ENCODE measurements at regions not wholly inside any gene's neighbourhood (a gene's known extent, or its start where the extent isn't known, plus 50 kb on each side); places are given as distances from the start of the nearest gene placed in this dataset.

GRCh38 chr2:11097854-11098387 lies 57.3 kb upstream of the SLC66A3 start:
- Histone ChIP-seq H3K27ac (ENCODE audit: low read depth, low read length) (no peak overlapping the region), H3K36me3 (ENCODE audit: insufficient read depth, low read length) (no peaks in the 10 kb centered on the region), H3K27me3 (ENCODE audit: control insufficient read depth in 1 of 2, insufficient read depth in 2 of 2, low read length in 2 of 2) (no peaks in the 10 kb centered on the region), H3K9me3 (ENCODE audit: low read length) (no peaks in the 10 kb centered on the region), H3K4me3 (ENCODE audit: low read depth in 1 of 2, low read length in 2 of 2) (no peak overlapping the region), H3K4me1 (ENCODE audit: insufficient read depth, low read length) (no peaks in the 10 kb centered on the region), H3K9ac (ENCODE audit: low read length) (no peak overlapping the region)

DNA sequence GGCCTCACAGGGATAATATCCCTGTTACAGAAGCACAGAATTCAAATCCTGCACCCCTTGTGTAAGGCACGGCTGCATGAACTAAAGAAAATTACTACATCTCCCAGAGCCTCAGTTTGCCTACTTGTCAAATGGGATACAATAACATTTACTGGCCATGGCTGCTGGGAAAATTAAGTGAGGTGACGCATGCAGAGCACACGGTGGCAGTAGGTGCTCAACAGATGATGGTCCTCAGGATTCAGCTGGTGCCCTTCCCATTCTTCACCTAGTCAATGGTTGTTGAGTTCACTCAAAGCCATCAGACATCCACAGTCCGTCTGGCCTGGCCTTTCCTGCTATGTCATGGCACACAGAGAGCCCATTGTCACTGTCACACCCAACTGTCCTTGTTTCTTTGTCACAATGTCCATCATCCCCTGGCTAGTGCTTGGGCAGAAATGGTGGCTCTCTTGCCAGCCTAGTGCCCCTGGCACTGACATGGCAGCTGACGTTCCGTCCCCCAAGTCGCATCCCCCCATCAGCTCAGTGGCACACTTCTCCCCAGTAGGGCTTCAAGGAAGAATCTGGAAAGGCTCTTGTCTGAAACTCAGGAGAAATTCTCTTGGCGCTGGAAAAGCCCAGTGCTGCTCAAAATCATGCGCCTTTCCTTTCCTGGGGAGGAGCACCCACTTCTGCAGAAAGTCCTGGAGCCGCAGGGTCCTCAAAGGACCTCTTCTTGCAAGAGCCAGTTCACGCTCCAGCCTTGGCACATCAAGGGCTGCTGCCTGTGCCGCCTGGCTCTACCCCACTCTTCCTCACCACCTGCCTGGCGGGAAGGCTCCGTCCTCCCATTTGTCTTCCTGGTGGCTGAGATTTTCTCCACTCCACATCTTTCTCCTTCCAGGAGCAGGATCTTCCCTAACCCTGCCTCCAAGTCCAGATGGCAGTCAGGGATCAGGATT lies 55.9 kb upstream of the SLC66A3 start:
- no peaks in the 10 kb centered on the region for H3K9me3 ChIP-seq (ENCODE audit: low read length)
- no peak overlapping the region for H3K4me3 ChIP-seq (ENCODE audit: low read depth in 1 of 2, low read length in 2 of 2)
- no peak overlapping the region for H3K27ac ChIP-seq (ENCODE audit: low read depth, low read length)
- H3K9ac ChIP-seq (ENCODE audit: low read length): no peak overlapping the region
- H3K4me1 ChIP-seq (ENCODE audit: insufficient read depth, low read length): no peaks in the 10 kb centered on the region
- H3K36me3 ChIP-seq (ENCODE audit: insufficient read depth, low read length): no peaks in the 10 kb centered on the region
- H3K27me3 ChIP-seq (ENCODE audit: control insufficient read depth in 1 of 2, insufficient read depth in 2 of 2, low read length in 2 of 2): no peaks in the 10 kb centered on the region

DNA sequence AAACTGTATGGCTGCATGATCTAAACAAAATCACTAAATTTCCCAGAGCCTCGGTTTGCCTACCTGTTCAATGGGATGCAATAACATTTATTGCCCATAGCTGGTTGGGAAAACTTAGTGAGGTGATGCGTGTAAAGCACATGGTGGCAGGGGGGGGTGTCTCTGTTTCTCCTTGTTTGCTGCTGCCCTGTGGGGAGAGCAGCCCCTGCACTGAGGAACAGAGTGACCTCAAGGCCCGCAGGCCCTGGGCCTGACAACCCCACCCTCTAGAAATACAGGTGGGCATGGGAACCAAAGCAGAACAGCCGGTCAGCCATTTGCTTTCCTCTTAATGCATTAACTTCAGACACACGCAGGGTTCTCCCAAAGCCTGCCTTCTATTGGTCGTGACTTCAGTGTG lies 55.1 kb upstream of the SLC66A3 start:
- H3K27ac ChIP-seq (ENCODE audit: low read depth, low read length): no peak overlapping the region
- no peaks in the 10 kb centered on the region for H3K36me3 ChIP-seq (ENCODE audit: insufficient read depth, low read length)
- H3K9ac ChIP-seq (ENCODE audit: low read length): no peak overlapping the region
- H3K4me3 ChIP-seq (ENCODE audit: low read depth in 1 of 2, low read length in 2 of 2): no peak overlapping the region
- no peaks in the 10 kb centered on the region for H3K9me3 ChIP-seq (ENCODE audit: low read length)
- H3K27me3 ChIP-seq (ENCODE audit: control insufficient read depth in 1 of 2, insufficient read depth in 2 of 2, low read length in 2 of 2): no peaks in the 10 kb centered on the region
- H3K4me1 ChIP-seq (ENCODE audit: insufficient read depth, low read length): no peaks in the 10 kb centered on the region

DNA sequence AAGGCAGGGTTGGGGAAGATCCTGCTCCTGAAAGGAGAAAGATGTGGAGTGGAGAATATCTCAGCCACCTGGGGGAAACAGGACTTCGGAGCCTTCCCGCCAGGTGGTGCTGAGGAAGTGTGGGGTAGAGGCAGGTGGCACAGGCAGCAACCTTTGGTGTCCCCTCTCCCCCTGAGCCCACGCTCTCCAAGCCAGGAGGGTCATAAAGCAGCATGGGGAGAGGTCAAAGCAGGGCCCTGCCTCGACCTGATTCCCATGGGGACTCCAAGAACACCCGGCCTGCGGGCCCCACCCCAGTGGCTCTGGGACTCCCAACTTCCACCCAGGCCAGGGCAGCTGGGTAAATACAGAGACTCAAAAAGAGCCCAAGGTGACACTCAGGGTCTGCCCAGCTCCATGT lies 54.3 kb upstream of the SLC66A3 start:
- Histone ChIP-seq H3K4me3 (ENCODE audit: low read depth in 1 of 2, low read length in 2 of 2) (no peak overlapping the region), H3K27me3 (ENCODE audit: control insufficient read depth in 1 of 2, insufficient read depth in 2 of 2, low read length in 2 of 2) (no peaks in the 10 kb centered on the region), H3K9me3 (ENCODE audit: low read length) (no peaks in the 10 kb centered on the region)

GRCh38 chr2:11101430-11101829 lies 53.8 kb upstream of the SLC66A3 start:
- Histone ChIP-seq H3K9ac (ENCODE audit: low read length) (no peak overlapping the region), H3K36me3 (ENCODE audit: insufficient read depth, low read length) (no peaks in the 10 kb centered on the region), H3K4me3 (ENCODE audit: low read depth in 1 of 2, low read length in 2 of 2) (no peak overlapping the region), H3K27ac (ENCODE audit: low read depth, low read length) (no peak overlapping the region), H3K27me3 (ENCODE audit: control insufficient read depth in 1 of 2, insufficient read depth in 2 of 2, low read length in 2 of 2) (no peaks in the 10 kb centered on the region), H3K4me1 (ENCODE audit: insufficient read depth, low read length) (no peaks in the 10 kb centered on the region), H3K9me3 (ENCODE audit: low read length) (no peaks in the 10 kb centered on the region)

More for the DNA sequence above, 54.3 kb upstream of the SLC66A3 start:
- Histone ChIP-seq H3K36me3 (ENCODE audit: insufficient read depth, low read length) (no peaks in the 10 kb centered on the region), H3K27ac (ENCODE audit: low read depth, low read length) (no peak overlapping the region), H3K4me1 (ENCODE audit: insufficient read depth, low read length) (no peaks in the 10 kb centered on the region), H3K9ac (ENCODE audit: low read length) (no peak overlapping the region)

DNA sequence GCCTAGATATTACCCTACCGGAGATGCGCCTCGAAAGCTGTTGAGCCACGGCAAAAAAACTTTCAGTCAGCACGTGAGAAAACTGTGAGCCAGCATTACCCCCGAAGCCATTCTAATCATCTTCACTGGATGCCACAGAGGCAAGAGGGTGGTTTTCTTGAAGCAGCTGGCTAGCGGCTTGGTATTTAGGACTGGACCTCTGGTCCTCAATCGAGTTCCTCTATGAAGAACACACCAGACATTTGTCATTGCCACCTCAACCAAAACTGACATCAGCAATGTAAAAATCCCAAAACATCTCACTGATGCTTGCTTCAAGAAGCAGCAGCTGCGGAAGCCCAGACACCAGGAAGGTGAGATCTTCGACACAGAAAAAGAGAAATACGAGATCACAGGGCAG lies 52.8 kb upstream of the SLC66A3 start:
- H3K4me3 ChIP-seq (ENCODE audit: low read depth in 1 of 2, low read length in 2 of 2): no peak overlapping the region
- H3K27me3 ChIP-seq (ENCODE audit: control insufficient read depth in 1 of 2, insufficient read depth in 2 of 2, low read length in 2 of 2): no peaks in the 10 kb centered on the region
- no peak overlapping the region for H3K9ac ChIP-seq (ENCODE audit: low read length)
- no peaks in the 10 kb centered on the region for H3K4me1 ChIP-seq (ENCODE audit: insufficient read depth, low read length)
- H3K27ac ChIP-seq (ENCODE audit: low read depth, low read length): no peak overlapping the region
- no peaks in the 10 kb centered on the region for H3K9me3 ChIP-seq (ENCODE audit: low read length)
- no peaks in the 10 kb centered on the region for H3K36me3 ChIP-seq (ENCODE audit: insufficient read depth, low read length)

- Histone ChIP-seq H3K9ac (ENCODE audit: low read length) (no peak overlapping the region), H3K27me3 (ENCODE audit: control insufficient read depth in 1 of 2, insufficient read depth in 2 of 2, low read length in 2 of 2) (no peaks in the 10 kb centered on the region), H3K36me3 (ENCODE audit: insufficient read depth, low read length) (no peaks in the 10 kb centered on the region), H3K9me3 (ENCODE audit: low read length) (no peaks in the 10 kb centered on the region), H3K4me3 (ENCODE audit: low read depth in 1 of 2, low read length in 2 of 2) (no peak overlapping the region), H3K27ac (ENCODE audit: low read depth, low read length) (no peak overlapping the region), H3K4me1 (ENCODE audit: insufficient read depth, low read length) (no peaks in the 10 kb centered on the region)
These were observed 52.1 kb upstream of the SLC66A3 start for GRCh38 chr2:11102956-11103860.

- no peaks in the 10 kb centered on the region for H3K4me1 ChIP-seq (ENCODE audit: insufficient read depth, low read length)
- no peaks in the 10 kb centered on the region for H3K27me3 ChIP-seq (ENCODE audit: control insufficient read depth in 1 of 2, insufficient read depth in 2 of 2, low read length in 2 of 2)
- H3K9ac ChIP-seq (ENCODE audit: low read length): no peak overlapping the region
- H3K9me3 ChIP-seq (ENCODE audit: low read length): no peaks in the 10 kb centered on the region
- H3K36me3 ChIP-seq (ENCODE audit: insufficient read depth, low read length): no peaks in the 10 kb centered on the region
- H3K27ac ChIP-seq (ENCODE audit: low read depth, low read length): no peak overlapping the region
- no peak overlapping the region for H3K4me3 ChIP-seq (ENCODE audit: low read depth in 1 of 2, low read length in 2 of 2)
These were observed 51.1 kb upstream of the SLC66A3 start for GRCh38 chr2:11103984-11104793.

GRCh38 chr2:11104794-11105660 lies 50.2 kb upstream of the SLC66A3 start:
- no peaks in the 10 kb centered on the region for H3K36me3 ChIP-seq (ENCODE audit: insufficient read depth, low read length)
- H3K4me3 ChIP-seq (ENCODE audit: low read depth in 1 of 2, low read length in 2 of 2): no peak overlapping the region
- no peak overlapping the region for H3K27ac ChIP-seq (ENCODE audit: low read depth, low read length)
- H3K4me1 ChIP-seq (ENCODE audit: insufficient read depth, low read length): no peaks in the 10 kb centered on the region
- no peaks in the 10 kb centered on the region for H3K27me3 ChIP-seq (ENCODE audit: control insufficient read depth in 1 of 2, insufficient read depth in 2 of 2, low read length in 2 of 2)
- H3K9ac ChIP-seq (ENCODE audit: low read length): no peak overlapping the region
- H3K9me3 ChIP-seq (ENCODE audit: low read length): no peaks in the 10 kb centered on the region

Data from muscle layer of colon (tissue), 2 donors.